H1 (cell line): ENCODE measurements at regions not wholly inside any gene's neighbourhood (a gene's known extent, or its start where the extent isn't known, plus 50 kb on each side); places are given as distances from the start of the nearest gene placed in this dataset.

Source experiments
- CTCF ChIA-PET: fragments of 300-600 bp; sonication (Branson Sonifier 250); formaldehyde crosslinking; loops from one replicate; lab custom pipeline; 2021; ENCODE audit not compliant: partially characterized antibody; lab: Charles Lee
- POLR2A ChIA-PET: fragments of 300-600 bp; sonication (Branson Sonifier 250); formaldehyde crosslinking; loops from one replicate; lab custom pipeline; 2021; ENCODE audit warnings: inconsistent platforms; ENCODE audit not compliant: partially characterized antibody; lab: Charles Lee
- DNase-seq, 2 experiments: peaks; one replicate each; pipeline versions ENCODE4 v3.0.0 to v3.0.0-alpha.2; 2010 to 2022; ENCODE audit warnings: low spot score in 2 of 2, low read depth in 1 of 2, mixed read lengths in 1 of 2
- FAIRE-seq: peaks from 2 replicates; lab custom pipeline; 2011; peaks lifted over from hg19 to GRCh38; lab: Jason Lieb, UNC
- H2AFZ ChIP-seq: 2 replicates; pipeline ENCODE4 v1.8.1; 2012; ENCODE audit warnings: low read length, inconsistent platforms
- H2AK5ac ChIP-seq: 2 replicates; pipeline ENCODE4 v1.6.1; 2013; ENCODE audit warnings: low read depth, low read length
- H2BK120ac ChIP-seq: replicated peaks from 2 replicates; pipeline ENCODE3; 2013; ENCODE audit warnings: low read depth, low read length, inconsistent platforms
- H2BK12ac ChIP-seq: 2 replicates; pipeline ENCODE4 v1.6.1; 2013; ENCODE audit warnings: low read depth, low read length
- H2BK15ac ChIP-seq: 2 replicates; pipeline ENCODE4 v1.6.1; 2013; ENCODE audit warnings: low read length
- H2BK20ac ChIP-seq: 2 replicates; pipeline ENCODE4 v1.6.1; 2013; ENCODE audit warnings: low read length
- H2BK5ac ChIP-seq: 2 replicates; pipeline ENCODE4 v1.6.1; 2013; ENCODE audit warnings: low read depth, low read length
- H3K14ac ChIP-seq: 2 replicates; pipeline ENCODE4 v1.6.1; 2013; ENCODE audit warnings: inconsistent platforms; ENCODE audit not compliant: insufficient read length
- H3K18ac ChIP-seq: 2 replicates; pipeline ENCODE4 v1.6.1; 2013; ENCODE audit warnings: low read length; ENCODE audit errors: extremely low read depth
- H3K23ac ChIP-seq: 2 replicates; pipeline ENCODE4 v1.6.1; 2013; ENCODE audit warnings: inconsistent platforms; ENCODE audit not compliant: insufficient read length
- H3K23me2 ChIP-seq: 2 replicates; pipeline ENCODE4 v1.6.1; 2013; ENCODE audit warnings: low read depth, low read length
- H3K27ac ChIP-seq: 2 replicates; pipeline ENCODE4 v1.6.1; 2011; ENCODE audit warnings: low read depth, low read length, inconsistent platforms
- H3K27me3 ChIP-seq, 4 experiments: replicated peaks in 1 of 4; 1 replicate in 1 of 4; 2 replicates in 3 of 4; pipeline versions ENCODE4 v1.6.1 to v1.8.1; 2011 to 2013; ENCODE audit warnings: low read length in 3 of 4, mild to moderate bottlenecking in 3 of 4, inconsistent platforms in 2 of 4, mixed read lengths in 2 of 4, moderate library complexity in 1 of 4; ENCODE audit not compliant: control insufficient read depth in 3 of 4, insufficient read depth in 3 of 4; ENCODE audit errors: extremely low read depth in 1 of 4
- H3K36me3 ChIP-seq, 4 experiments: 2 replicates each; pipeline versions ENCODE4 v1.6.1 to v1.8.1; 2011 to 2013; ENCODE audit warnings: mild to moderate bottlenecking in 4 of 4, low read length in 3 of 4, moderate library complexity in 2 of 4, control low read depth in 1 of 4, inconsistent platforms in 1 of 4; ENCODE audit not compliant: insufficient read depth in 4 of 4, control insufficient read depth in 2 of 4
- H3K4ac ChIP-seq: replicated peaks from 2 replicates; pipeline ENCODE3; 2013; ENCODE audit warnings: low read length, low read depth, mixed read lengths, inconsistent platforms; ENCODE audit not compliant: insufficient read length
- H3K4me1 ChIP-seq, 4 experiments: replicated peaks in 1 of 4; 1 replicate in 1 of 4; 2 replicates in 3 of 4; pipeline versions ENCODE4 v1.6.1 to v1.8.1; 2011 to 2013; ENCODE audit warnings: low read length in 3 of 4, inconsistent platforms in 2 of 4, mixed read lengths in 1 of 4; ENCODE audit not compliant: insufficient read depth in 4 of 4, control insufficient read depth in 3 of 4
- H3K4me2 ChIP-seq, 2 experiments: 2 replicates each; pipeline versions ENCODE4 v1.6.1 to v1.8.1; 2011 to 2013; ENCODE audit warnings: low read depth in 2 of 2, low read length in 2 of 2, control low read depth in 1 of 2, inconsistent platforms in 1 of 2, mild to moderate bottlenecking in 1 of 2; ENCODE audit not compliant: insufficient read depth in 1 of 2
- H3K4me3 ChIP-seq, 4 experiments: fragments of 200-600, 300-600 bp in 1 of 4; sonication (generic), shearing (Covaris generic), sonication (Bioruptor Twin) in 1 of 4; 2 replicates each; pipeline versions ENCODE4 v1.5.1 to v1.8.1; 2011 to 2016; ENCODE audit warnings: low read length in 4 of 4, low read depth in 3 of 4, control low read depth in 2 of 4, inconsistent platforms in 2 of 4, mild to moderate bottlenecking in 2 of 4, mixed read lengths in 1 of 4, moderate library complexity in 1 of 4; ENCODE audit not compliant: insufficient read depth in 2 of 4; ENCODE audit errors: extremely low read depth in 1 of 4
- H3K56ac ChIP-seq: replicated peaks from 2 replicates; pipeline ENCODE3; 2013; ENCODE audit warnings: low read depth, mild to moderate bottlenecking, mixed read lengths, low read length, inconsistent platforms; ENCODE audit not compliant: insufficient read length
- H3K79me1 ChIP-seq: 2 replicates; pipeline ENCODE4 v1.6.1; 2013; ENCODE audit warnings: low read depth, low read length, control low read depth
- H3K79me2 ChIP-seq, 2 experiments: 2 replicates each; pipeline versions ENCODE4 v1.6.1 to v1.8.1; 2012 to 2013; ENCODE audit warnings: low read length in 2 of 2, mild to moderate bottlenecking in 2 of 2, inconsistent platforms in 1 of 2; ENCODE audit not compliant: insufficient read depth in 2 of 2, control insufficient read depth in 1 of 2
- H3K9ac ChIP-seq, 4 experiments: replicated peaks in 1 of 4; 1 replicate in 1 of 4; 2 replicates in 3 of 4; pipeline versions ENCODE4 v1.6.1 to v1.8.1; 2011 to 2013; ENCODE audit warnings: low read depth in 3 of 4, low read length in 3 of 4, control low read depth in 2 of 4, mild to moderate bottlenecking in 2 of 4, moderate library complexity in 2 of 4, inconsistent platforms in 1 of 4; ENCODE audit errors: extremely low read depth in 1 of 4
- H3K9me3 ChIP-seq, 2 experiments: 2 replicates each; pipeline versions ENCODE4 v1.6.1 to v1.8.1; 2012 to 2013; ENCODE audit warnings: mild to moderate bottlenecking in 2 of 2, moderate library complexity in 2 of 2, control low read depth in 1 of 2, inconsistent platforms in 1 of 2, low read depth in 1 of 2, low read length in 1 of 2, mixed read lengths in 1 of 2; ENCODE audit not compliant: insufficient read depth in 2 of 2
- H4K20me1 ChIP-seq, 2 experiments: replicated peaks in 1 of 2; 2 replicates each; pipeline versions ENCODE3 to v1.8.1; 2011 to 2013; ENCODE audit warnings: inconsistent platforms in 2 of 2, low read length in 2 of 2, mild to moderate bottlenecking in 1 of 2; ENCODE audit not compliant: insufficient read depth in 2 of 2, control insufficient read depth in 1 of 2
- H4K5ac ChIP-seq: 2 replicates; pipeline ENCODE4 v1.6.1; 2013; ENCODE audit warnings: low read length, low read depth, mixed read lengths, inconsistent platforms; ENCODE audit not compliant: insufficient read length
- H4K8ac ChIP-seq: 2 replicates; pipeline ENCODE4 v1.8.0; 2013; ENCODE audit warnings: mild to moderate bottlenecking, moderate library complexity, low read length, inconsistent platforms; ENCODE audit not compliant: insufficient read depth; ENCODE audit errors: extremely low read depth
- H4K91ac ChIP-seq: replicated peaks from 2 replicates; pipeline ENCODE3; 2013; ENCODE audit warnings: low read length, mixed read lengths, inconsistent platforms; ENCODE audit not compliant: insufficient read length
- WGBS, 2 experiments: shearing (Covaris generic) in 1 of 2; methylation state at CpG; one replicate each; pipeline versions ENCODE4 v1.1.6 to v1.1.7; 2013 to 2015; ENCODE audit warnings: low lambda C conversion rate in 2 of 2, mixed read lengths in 2 of 2, inconsistent platforms in 1 of 2, low coverage in 1 of 2, missing lambda C conversion rate in 1 of 2; ENCODE audit not compliant: insufficient replicate concordance in 2 of 2, insufficient coverage in 1 of 2, insufficient read length in 1 of 2; ENCODE audit errors: extremely low coverage in 1 of 2, missing lambda C conversion rate in 1 of 2; 5-methylcytosine and 5-hydroxymethylcytosine counted together

GRCh38 chr4:133467290-133467947 lies 318.3 kb downstream of the PCDH10 start:
- ChIA-PET CTCF (interaction anchor here (1.7 kb wide), 1 partner anchor 9 kb away, joined by 3 read pairs; no protein-coding TSS in a partner anchor), POLR2A (no interaction called here)
- H3K4me2 ChIP-seq, result peak overlapping the region; percentile 8 to 21; a peak in 2 of 4 replicates
- H2BK120ac ChIP-seq, result no peak overlapping the region
- H3K79me1 ChIP-seq, result no peaks in the 10 kb centered on the region
- H3K79me2 ChIP-seq, result no peaks in the 10 kb centered on the region
- H2BK12ac ChIP-seq, result no peak overlapping the region
- no peak overlapping the region for H4K5ac ChIP-seq
- H2AFZ ChIP-seq, result no peak overlapping the region
- H3K9ac ChIP-seq, result no peak overlapping the region
- H2BK5ac ChIP-seq, result no peak overlapping the region
- no peaks in the 10 kb centered on the region for H3K23me2 ChIP-seq
- H3K9me3 ChIP-seq, result no peaks in the 10 kb centered on the region
- no peak for FAIRE-seq
- no peaks in the 10 kb centered on the region for H3K36me3 ChIP-seq
- no peak overlapping the region for H3K23ac ChIP-seq
- no peak overlapping the region for H2AK5ac ChIP-seq
- H3K18ac ChIP-seq, result no peak overlapping the region
- no peak overlapping the region for H3K56ac ChIP-seq
- 70% methylated on average over 3 of the region's 3 CpGs; no CpG with 5 or more reads in 1 of the 2 experiments for WGBS, 2 experiments
- H2BK15ac ChIP-seq, result no peak overlapping the region
- no peak overlapping the region for H3K14ac ChIP-seq
- no peak overlapping the region for H4K8ac ChIP-seq
- H4K91ac ChIP-seq, result no peak overlapping the region
- peaks cover 0 to 9% (median 2%) of the 10 kb centered on the region in 4 experiments; a peak in 1 of 7 replicates for H3K4me1 ChIP-seq
- DNase-seq, result no peak
- H3K4ac ChIP-seq, result no peak overlapping the region
- H4K20me1 ChIP-seq, result no peaks in the 10 kb centered on the region
- no peak overlapping the region for H2BK20ac ChIP-seq
- H3K27me3 ChIP-seq, result no peaks in the 10 kb centered on the region; a peak in 2 of 7 replicates
- no peak overlapping the region for H3K27ac ChIP-seq
- peak overlapping the region in 1 of 4 experiments; percentile 6; a peak in 1 of 8 replicates for H3K4me3 ChIP-seq
